Neural cell (in vitro differentiated cells): ENCODE measurements at regions not wholly inside any gene's neighbourhood (a gene's known extent, or its start where the extent isn't known, plus 50 kb on each side); places are given as distances from the start of the nearest gene placed in this dataset.

ENCODE experiments used
- EP300 ChIP-seq: fragments of 450-650 bp; conservative IDR thresholded peaks from 2 replicates; pipeline ENCODE4 v1.6.1; 2014; ENCODE audit warnings: antibody characterized with exemption, mild to moderate bottlenecking, moderate library complexity; ENCODE audit not compliant: poor library complexity, severe bottlenecking
- EZH2 ChIP-seq: fragments of 200-600, 300-800 bp; shearing (Covaris generic), sonication (generic); IDR thresholded peaks from 2 replicates; pipeline ENCODE4 v1.6.1; 2014; ENCODE audit warnings: antibody characterized with exemption, low read length, borderline replicate concordance, mild to moderate bottlenecking; ENCODE audit not compliant: insufficient read depth, poor library complexity, severe bottlenecking
- POLR2AphosphoS5 ChIP-seq: IDR thresholded peaks from 2 replicates; pipeline ENCODE4 v1.6.1; 2012
- RAD21 ChIP-seq: fragments of 450-650 bp; conservative IDR thresholded peaks from 2 replicates; pipeline ENCODE4 v1.6.1; 2014; ENCODE audit warnings: antibody characterized with exemption, mild to moderate bottlenecking, moderate library complexity
- SMC3 ChIP-seq: fragments of 450-650 bp; conservative IDR thresholded peaks from 2 replicates; pipeline ENCODE4 v1.6.1; 2014; ENCODE audit warnings: antibody characterized with exemption, mild to moderate bottlenecking, moderate library complexity; ENCODE audit not compliant: poor library complexity
- TAF1 ChIP-seq: IDR thresholded peaks from 2 replicates; pipeline ENCODE4 v1.6.1; 2012; ENCODE audit warnings: low read depth
- TF ChIP-seq, protein P1 (sequence below): fragments of 450-650 bp; IDR thresholded peaks from 2 replicates; pipeline ENCODE4 v1.5.1; 2014; ENCODE audit warnings: antibody characterized with exemption, mild to moderate bottlenecking, moderate library complexity; ENCODE audit not compliant: poor library complexity, severe bottlenecking
- TF ChIP-seq, protein P2 (sequence below): IDR thresholded peaks from 2 replicates; pipeline ENCODE4 v1.6.1; 2012; ENCODE audit warnings: borderline replicate concordance

DNA sequence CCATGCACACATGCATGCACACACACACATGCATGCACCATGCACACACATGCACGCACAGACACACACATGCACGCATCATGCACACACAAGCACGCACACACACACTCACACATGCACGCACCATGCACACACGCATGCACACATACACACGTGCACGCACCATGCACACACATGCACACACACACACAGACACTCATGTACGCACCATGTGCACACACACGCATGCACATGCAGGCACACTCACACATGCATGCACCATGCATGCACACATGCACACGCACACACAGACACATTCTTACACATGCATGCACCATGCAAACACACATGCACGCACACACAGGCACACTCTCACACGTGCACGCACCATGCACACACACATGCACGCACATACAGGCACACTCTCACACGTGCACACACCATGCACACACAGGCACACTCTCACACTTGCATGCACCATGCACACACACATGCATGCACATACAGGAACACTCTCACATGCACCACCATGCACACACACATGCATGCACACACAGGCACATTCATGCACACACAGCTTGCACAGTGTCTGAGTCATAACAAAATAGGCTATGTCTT lies 117.5 kb downstream of the TENT4A start:
- TF ChIP-seq TAF1 (no peak), POLR2AphosphoS5 (no peak), EZH2 (no peak), SMC3 (no peak), EP300 (no peak), RAD21 (no peak)
- TF ChIP-seq, protein P1, sequence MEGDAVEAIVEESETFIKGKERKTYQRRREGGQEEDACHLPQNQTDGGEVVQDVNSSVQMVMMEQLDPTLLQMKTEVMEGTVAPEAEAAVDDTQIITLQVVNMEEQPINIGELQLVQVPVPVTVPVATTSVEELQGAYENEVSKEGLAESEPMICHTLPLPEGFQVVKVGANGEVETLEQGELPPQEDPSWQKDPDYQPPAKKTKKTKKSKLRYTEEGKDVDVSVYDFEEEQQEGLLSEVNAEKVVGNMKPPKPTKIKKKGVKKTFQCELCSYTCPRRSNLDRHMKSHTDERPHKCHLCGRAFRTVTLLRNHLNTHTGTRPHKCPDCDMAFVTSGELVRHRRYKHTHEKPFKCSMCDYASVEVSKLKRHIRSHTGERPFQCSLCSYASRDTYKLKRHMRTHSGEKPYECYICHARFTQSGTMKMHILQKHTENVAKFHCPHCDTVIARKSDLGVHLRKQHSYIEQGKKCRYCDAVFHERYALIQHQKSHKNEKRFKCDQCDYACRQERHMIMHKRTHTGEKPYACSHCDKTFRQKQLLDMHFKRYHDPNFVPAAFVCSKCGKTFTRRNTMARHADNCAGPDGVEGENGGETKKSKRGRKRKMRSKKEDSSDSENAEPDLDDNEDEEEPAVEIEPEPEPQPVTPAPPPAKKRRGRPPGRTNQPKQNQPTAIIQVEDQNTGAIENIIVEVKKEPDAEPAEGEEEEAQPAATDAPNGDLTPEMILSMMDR: no peak
- TF ChIP-seq, protein P2, sequence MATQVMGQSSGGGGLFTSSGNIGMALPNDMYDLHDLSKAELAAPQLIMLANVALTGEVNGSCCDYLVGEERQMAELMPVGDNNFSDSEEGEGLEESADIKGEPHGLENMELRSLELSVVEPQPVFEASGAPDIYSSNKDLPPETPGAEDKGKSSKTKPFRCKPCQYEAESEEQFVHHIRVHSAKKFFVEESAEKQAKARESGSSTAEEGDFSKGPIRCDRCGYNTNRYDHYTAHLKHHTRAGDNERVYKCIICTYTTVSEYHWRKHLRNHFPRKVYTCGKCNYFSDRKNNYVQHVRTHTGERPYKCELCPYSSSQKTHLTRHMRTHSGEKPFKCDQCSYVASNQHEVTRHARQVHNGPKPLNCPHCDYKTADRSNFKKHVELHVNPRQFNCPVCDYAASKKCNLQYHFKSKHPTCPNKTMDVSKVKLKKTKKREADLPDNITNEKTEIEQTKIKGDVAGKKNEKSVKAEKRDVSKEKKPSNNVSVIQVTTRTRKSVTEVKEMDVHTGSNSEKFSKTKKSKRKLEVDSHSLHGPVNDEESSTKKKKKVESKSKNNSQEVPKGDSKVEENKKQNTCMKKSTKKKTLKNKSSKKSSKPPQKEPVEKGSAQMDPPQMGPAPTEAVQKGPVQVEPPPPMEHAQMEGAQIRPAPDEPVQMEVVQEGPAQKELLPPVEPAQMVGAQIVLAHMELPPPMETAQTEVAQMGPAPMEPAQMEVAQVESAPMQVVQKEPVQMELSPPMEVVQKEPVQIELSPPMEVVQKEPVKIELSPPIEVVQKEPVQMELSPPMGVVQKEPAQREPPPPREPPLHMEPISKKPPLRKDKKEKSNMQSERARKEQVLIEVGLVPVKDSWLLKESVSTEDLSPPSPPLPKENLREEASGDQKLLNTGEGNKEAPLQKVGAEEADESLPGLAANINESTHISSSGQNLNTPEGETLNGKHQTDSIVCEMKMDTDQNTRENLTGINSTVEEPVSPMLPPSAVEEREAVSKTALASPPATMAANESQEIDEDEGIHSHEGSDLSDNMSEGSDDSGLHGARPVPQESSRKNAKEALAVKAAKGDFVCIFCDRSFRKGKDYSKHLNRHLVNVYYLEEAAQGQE: no peak
